Endodermal cell (in vitro differentiated cells): ENCODE measurements at regions not wholly inside any gene's neighbourhood (a gene's known extent, or its start where the extent isn't known, plus 50 kb on each side); places are given as distances from the start of the nearest gene placed in this dataset.
"Not testable (repeated sequence)": the region's sequence is repeated elsewhere in the genome, so short reads cannot be mapped to it uniquely, and the experiment has no call there.

Experiments
- DNase-seq: peaks from one replicate; pipeline ENCODE4 v3.0.0-alpha.2; 2017
- H3K27ac ChIP-seq: 2 replicates; pipeline ENCODE4 v1.5.1; 2013; ENCODE audit warnings: mild to moderate bottlenecking, low read depth, low read length, moderate library complexity
- H3K27me3 ChIP-seq: 2 replicates; pipeline ENCODE4 v1.6.1; 2013; ENCODE audit warnings: mild to moderate bottlenecking, low read length, moderate library complexity; ENCODE audit not compliant: insufficient read depth, control insufficient read depth, poor library complexity, severe bottlenecking
- H3K36me3 ChIP-seq: 2 replicates; pipeline ENCODE4 v1.7.0; 2013; ENCODE audit warnings: mild to moderate bottlenecking, low read length, moderate library complexity; ENCODE audit not compliant: control insufficient read depth, insufficient read depth
- H3K4me1 ChIP-seq: one replicate; pipeline ENCODE4 v1.7.0; 2013; ENCODE audit warnings: low read length; ENCODE audit not compliant: control insufficient read depth, insufficient read depth
- H3K4me3 ChIP-seq: 2 replicates; pipeline ENCODE4 v1.5.1; 2013; ENCODE audit warnings: mild to moderate bottlenecking, low read length, moderate library complexity
- H3K9ac ChIP-seq: 2 replicates; pipeline ENCODE4 v1.6.1; 2013; ENCODE audit warnings: mild to moderate bottlenecking, low read length, moderate library complexity; ENCODE audit not compliant: poor library complexity, severe bottlenecking; ENCODE audit errors: extremely low read depth
- H3K9me3 ChIP-seq: 2 replicates; pipeline ENCODE4 v1.6.1; 2013; ENCODE audit warnings: mild to moderate bottlenecking, low read length, moderate library complexity; ENCODE audit not compliant: control insufficient read depth
- H3K27ac Mint-ChIP-seq: 2 replicates; pipeline ENCODE4 v1.8.0; 2020; ENCODE audit warnings: mixed read lengths
- H3K27me3 Mint-ChIP-seq: 2 replicates; pipeline ENCODE4 v1.8.0; 2021; ENCODE audit warnings: mild to moderate bottlenecking, mixed read lengths; ENCODE audit not compliant: insufficient read depth
- H3K36me3 Mint-ChIP-seq: 2 replicates; pipeline ENCODE4 v1.8.0; 2020; ENCODE audit warnings: low read depth, mixed read lengths
- H3K4me1 Mint-ChIP-seq: 2 replicates; pipeline ENCODE4 v1.8.0; 2020; ENCODE audit warnings: mixed read lengths
- H3K4me3 Mint-ChIP-seq: 2 replicates; pipeline ENCODE4 v1.8.0; 2020; ENCODE audit warnings: mild to moderate bottlenecking, moderate library complexity, mixed read lengths
- H3K9me3 Mint-ChIP-seq: 2 replicates; pipeline ENCODE4 v1.8.0; 2020; ENCODE audit warnings: mild to moderate bottlenecking, mixed read lengths
- WGBS, 2 experiments: methylation state at CpG; one replicate each; pipeline versions ENCODE4 v1.1.5 to v1.1.7; 2013; ENCODE audit warnings: missing lambda C conversion rate in 2 of 2, mixed read lengths in 1 of 2; ENCODE audit not compliant: insufficient coverage in 1 of 2, insufficient read length in 1 of 2; 5-methylcytosine and 5-hydroxymethylcytosine counted together
- TF ChIP-seq, protein P1 (sequence below): fragments of 200-600 bp; sonication (generic); conservative IDR thresholded peaks from 2 replicates; pipeline ENCODE4 v1.5.0; 2021; ENCODE audit warnings: antibody characterized with exemption, mild to moderate bottlenecking

- Mint-ChIP-seq H3K27ac (no peak overlapping the region), H3K4me1 (peaks cover 11% of the 10 kb centered on the region), H3K27me3 (no peaks in the 10 kb centered on the region), H3K4me3 (no peak overlapping the region), H3K9me3 (peaks cover 42% of the 10 kb centered on the region), H3K36me3 (peaks cover 64% of the 10 kb centered on the region)
- Histone ChIP-seq H3K4me1 (no peaks in the 10 kb centered on the region), H3K27ac (no peak overlapping the region), H3K9me3 (peaks cover 58% of the 10 kb centered on the region), H3K4me3 (no peak overlapping the region), H3K27me3 (no peaks in the 10 kb centered on the region), H3K9ac (no peak overlapping the region), H3K36me3 (peaks cover 49% of the 10 kb centered on the region)
- TF ChIP-seq, protein P1, sequence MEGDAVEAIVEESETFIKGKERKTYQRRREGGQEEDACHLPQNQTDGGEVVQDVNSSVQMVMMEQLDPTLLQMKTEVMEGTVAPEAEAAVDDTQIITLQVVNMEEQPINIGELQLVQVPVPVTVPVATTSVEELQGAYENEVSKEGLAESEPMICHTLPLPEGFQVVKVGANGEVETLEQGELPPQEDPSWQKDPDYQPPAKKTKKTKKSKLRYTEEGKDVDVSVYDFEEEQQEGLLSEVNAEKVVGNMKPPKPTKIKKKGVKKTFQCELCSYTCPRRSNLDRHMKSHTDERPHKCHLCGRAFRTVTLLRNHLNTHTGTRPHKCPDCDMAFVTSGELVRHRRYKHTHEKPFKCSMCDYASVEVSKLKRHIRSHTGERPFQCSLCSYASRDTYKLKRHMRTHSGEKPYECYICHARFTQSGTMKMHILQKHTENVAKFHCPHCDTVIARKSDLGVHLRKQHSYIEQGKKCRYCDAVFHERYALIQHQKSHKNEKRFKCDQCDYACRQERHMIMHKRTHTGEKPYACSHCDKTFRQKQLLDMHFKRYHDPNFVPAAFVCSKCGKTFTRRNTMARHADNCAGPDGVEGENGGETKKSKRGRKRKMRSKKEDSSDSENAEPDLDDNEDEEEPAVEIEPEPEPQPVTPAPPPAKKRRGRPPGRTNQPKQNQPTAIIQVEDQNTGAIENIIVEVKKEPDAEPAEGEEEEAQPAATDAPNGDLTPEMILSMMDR = no peak
- DNase-seq = no peak
- 94 to 100% methylated on average over 1 of the region's 1 CpG for WGBS, 2 experiments
Observed at GRCh38 chr9:87420884-87421283, 76.8 kb upstream of the DAPK1 start.

DNA sequence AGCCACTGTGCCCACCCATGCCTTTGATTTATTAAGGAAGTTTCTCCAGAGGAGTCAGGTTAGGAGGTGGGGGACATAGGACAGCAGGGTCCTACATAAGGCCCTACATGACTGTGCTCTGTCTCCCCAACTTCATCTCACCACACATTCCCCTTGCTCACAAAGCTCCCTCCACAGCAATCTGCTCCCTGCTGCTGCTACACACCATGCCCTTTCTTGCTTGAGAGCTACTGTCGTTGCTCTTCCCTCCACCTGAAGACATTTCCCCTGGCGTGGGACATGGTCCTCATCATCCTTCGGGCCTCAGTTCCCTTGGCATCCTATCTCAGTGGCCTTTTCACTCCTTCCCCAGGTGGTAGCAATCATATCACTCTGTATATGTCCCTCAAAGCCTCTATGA, 75.9 kb upstream of the DAPK1 start:
- 90% methylated on average over 1 to 3 of the region's 3 CpGs for WGBS, 2 experiments

DNA sequence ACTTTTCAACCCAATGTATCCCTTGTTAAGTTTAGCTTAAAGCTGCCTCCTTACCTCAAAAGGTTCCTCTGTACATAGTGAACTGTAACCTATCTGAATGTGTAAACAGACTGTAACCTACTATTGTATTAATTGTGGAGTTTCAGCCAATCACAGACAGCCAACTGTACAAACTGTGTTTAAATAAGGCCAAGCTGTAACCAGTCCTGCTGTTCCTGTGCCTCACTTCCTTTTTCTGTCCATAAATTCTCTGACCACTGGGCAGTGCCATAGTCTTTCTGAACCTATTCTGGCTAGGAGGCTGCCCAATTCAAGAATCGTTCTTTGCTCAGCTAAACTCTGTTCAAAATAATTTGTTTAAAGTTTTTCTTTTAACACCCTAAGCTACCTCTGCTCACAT, 74.7 kb upstream of the DAPK1 start:
- peaks cover 2% of the 10 kb centered on the region for H3K4me1 Mint-ChIP-seq
- Histone ChIP-seq H3K4me3 (no peak overlapping the region), H3K27me3 (no peaks in the 10 kb centered on the region), H3K9me3 (peaks cover 55% of the 10 kb centered on the region), H3K27ac (no peak overlapping the region), H3K36me3 (peaks cover 33% of the 10 kb centered on the region), H3K9ac (no peak overlapping the region), H3K4me1 (no peaks in the 10 kb centered on the region)
- no peak for DNase-seq
- no peak overlapping the region for H3K27ac Mint-ChIP-seq
- no peak overlapping the region for H3K4me3 Mint-ChIP-seq
- 88% methylated on average over 1 of the region's 1 CpG; no CpG with 5 or more reads in 1 of the 2 experiments for WGBS, 2 experiments
- TF ChIP-seq, protein P1 = no peak
- peaks cover 48% of the 10 kb centered on the region for H3K9me3 Mint-ChIP-seq
- H3K27me3 Mint-ChIP-seq = no peaks in the 10 kb centered on the region
- H3K36me3 Mint-ChIP-seq = peaks cover 60% of the 10 kb centered on the region

More for the DNA sequence above, 75.9 kb upstream of the DAPK1 start:
- Histone ChIP-seq H3K9me3 (peaks cover 61% of the 10 kb centered on the region), H3K27me3 (no peaks in the 10 kb centered on the region), H3K27ac (no peak overlapping the region), H3K36me3 (peaks cover 46% of the 10 kb centered on the region), H3K4me1 (no peaks in the 10 kb centered on the region), H3K4me3 (no peak overlapping the region), H3K9ac (no peak overlapping the region)
- Mint-ChIP-seq H3K4me1 (peaks cover 4% of the 10 kb centered on the region), H3K27ac (no peak overlapping the region), H3K36me3 (peaks cover 67% of the 10 kb centered on the region), H3K4me3 (no peak overlapping the region), H3K27me3 (no peaks in the 10 kb centered on the region), H3K9me3 (peaks cover 48% of the 10 kb centered on the region)
- TF ChIP-seq, protein P1 = no peak
- peak; percentile 65 for DNase-seq

GRCh38 chr9:87423885-87424284, 73.8 kb upstream of the DAPK1 start:
- DNase-seq, H3K4me3 ChIP-seq, H3K4me1 Mint-ChIP-seq, H3K4me1 ChIP-seq, H3K27me3 Mint-ChIP-seq, H3K4me3 Mint-ChIP-seq, H3K27me3 ChIP-seq, H3K27ac Mint-ChIP-seq, H3K9ac ChIP-seq, H3K27ac ChIP-seq: not testable (repeated sequence)
- Mint-ChIP-seq H3K36me3 (peaks cover 53% of the 10 kb centered on the region), H3K9me3 (peaks cover 48% of the 10 kb centered on the region)
- H3K36me3 ChIP-seq = peaks cover 26% of the 10 kb centered on the region
- WGBS, 2 experiments = 71 to 80% methylated on average over 3 to 4 of the region's 4 CpGs
- H3K9me3 ChIP-seq = peaks cover 48% of the 10 kb centered on the region
